HG03521 (cell line): ENCODE measurements at regions not wholly inside any gene's neighbourhood (a gene's known extent, or its start where the extent isn't known, plus 50 kb on each side); places are given as distances from the start of the nearest gene placed in this dataset.

Source experiments
- ATAC-seq: cut with Tn5 transposase; IDR thresholded peaks from one replicate; pipeline ENCODE4 v1.9.1; 2021; ENCODE audit warnings: mild to moderate bottlenecking, moderate library complexity; ENCODE audit not compliant: unreplicated experiment

DNA sequence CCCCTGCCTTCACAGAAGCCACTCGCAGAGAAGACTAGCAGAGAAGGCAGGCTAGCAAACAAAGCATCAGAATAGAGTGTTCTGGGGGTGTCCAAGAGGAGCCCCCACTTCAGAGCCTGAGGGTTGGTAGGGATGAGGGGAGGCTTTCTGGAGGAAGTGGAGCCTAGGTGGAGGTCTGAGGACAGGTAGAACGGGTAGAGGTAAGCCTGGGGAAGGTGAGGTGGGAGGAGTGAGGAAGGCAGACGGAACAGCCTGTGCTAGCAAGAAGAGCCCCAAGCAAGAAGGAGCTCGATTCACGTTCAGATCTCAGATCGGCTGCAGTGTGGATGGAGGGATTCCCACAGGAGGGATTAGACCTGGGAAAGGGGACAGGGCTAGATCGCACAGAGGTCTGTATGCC is 66.0 kb upstream of the DUSP5 start:
- no peak for ATAC-seq

DNA sequence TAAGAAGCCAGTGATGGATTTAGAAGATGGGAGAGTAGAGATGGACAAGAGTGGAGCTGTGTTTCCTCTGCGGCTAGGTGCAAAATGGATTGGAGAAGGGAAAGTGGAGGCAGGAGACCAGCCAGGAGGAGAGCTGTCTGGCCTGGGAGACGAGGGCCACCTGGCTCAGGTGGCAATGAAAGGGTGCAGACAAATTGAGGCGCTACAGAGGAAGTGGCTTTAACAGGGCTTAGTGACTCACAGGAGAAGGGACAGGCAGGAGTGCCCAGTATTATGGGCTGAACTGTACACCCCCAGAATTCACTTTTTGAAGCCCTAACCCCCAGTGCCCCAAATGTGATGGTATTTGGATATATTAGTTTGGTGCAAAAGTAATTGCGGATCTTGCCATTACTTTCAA is 65.6 kb upstream of the DUSP5 start:
- no peak for ATAC-seq

DNA sequence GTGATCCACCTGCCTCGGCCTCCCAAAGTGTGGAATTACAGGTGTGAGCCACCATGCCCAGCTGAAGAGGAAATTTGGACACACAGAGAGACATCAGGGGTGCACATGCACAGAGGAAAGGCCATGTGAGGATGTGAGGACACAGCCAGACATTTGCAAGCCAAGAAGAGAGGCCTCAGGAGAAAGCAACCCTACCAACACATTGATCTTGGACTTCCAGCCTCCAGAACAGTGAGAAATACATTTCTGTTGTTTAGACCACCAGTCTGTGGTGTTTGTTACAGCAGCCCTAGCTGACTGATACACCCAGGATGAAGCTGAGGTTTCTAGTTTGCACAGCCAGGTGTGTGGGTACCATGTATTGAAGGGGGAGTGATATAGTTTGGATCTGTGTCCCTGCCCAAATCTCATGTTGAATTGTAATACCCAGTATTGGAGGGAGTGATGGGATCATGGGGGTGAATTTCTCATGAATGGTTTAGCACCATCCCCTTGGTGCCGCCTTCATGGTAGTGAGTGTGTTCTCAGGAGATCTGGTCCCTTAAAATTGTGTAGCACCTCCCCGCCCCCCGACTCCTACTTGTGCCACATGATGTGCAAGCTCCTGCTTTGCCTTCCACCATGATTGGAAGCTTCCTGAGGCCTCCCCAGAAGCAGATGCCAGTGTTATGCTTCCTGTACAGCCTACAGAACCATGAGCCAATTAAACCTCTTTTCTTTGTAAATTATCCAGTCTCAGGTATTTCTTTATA is 64.7 kb upstream of the DUSP5 start:
- ATAC-seq, result no peak

DNA sequence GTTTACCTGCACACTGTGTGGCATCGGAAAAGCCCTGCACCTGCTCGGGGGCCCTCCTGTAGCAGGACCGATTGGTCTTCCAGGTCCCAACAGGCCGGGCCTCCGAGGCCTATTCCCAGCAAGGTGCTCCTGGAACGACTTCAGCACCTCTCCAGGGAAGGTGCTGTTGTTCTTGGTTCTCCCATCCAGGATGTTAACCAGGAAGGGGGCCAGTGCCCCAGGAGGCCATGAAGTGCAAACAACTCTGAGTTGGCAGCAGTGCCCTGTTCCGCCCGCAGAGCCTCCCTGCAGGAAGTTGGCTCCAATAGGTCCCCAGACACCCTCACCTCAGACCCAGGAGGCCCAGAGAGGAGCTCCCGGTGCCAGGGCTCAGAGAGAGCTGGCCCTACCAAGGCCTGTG is 64.0 kb upstream of the DUSP5 start:
- no peak for ATAC-seq

DNA sequence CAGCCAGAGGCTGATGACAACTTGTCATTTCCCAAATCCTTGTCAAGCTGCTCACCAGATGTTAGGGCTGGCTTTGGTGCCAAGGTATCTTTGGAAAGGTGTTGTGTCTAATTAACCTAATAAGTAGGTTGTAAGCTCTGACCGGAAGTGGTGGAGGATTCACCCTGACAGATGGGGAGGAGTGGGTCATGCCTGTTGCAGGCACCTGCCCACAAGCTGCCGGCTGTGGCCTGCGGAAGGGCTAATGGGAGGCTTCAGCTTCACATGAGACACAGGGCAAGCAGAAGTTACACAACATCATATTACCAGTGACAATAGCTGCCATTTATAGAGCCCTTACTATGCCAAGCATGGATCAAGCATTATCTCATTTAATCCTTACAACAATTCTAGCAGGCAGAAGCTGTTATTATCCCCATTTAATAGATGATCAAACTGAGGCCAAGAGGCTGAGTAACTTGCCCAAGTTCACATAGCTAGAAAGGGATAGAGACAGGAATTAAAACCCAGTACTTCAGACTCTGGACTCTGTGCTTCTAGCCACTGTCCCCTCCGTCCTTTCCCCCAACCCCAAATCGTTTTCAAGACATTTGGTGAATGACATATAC is 63.1 kb upstream of the DUSP5 start:
- ATAC-seq, result no peak

DNA sequence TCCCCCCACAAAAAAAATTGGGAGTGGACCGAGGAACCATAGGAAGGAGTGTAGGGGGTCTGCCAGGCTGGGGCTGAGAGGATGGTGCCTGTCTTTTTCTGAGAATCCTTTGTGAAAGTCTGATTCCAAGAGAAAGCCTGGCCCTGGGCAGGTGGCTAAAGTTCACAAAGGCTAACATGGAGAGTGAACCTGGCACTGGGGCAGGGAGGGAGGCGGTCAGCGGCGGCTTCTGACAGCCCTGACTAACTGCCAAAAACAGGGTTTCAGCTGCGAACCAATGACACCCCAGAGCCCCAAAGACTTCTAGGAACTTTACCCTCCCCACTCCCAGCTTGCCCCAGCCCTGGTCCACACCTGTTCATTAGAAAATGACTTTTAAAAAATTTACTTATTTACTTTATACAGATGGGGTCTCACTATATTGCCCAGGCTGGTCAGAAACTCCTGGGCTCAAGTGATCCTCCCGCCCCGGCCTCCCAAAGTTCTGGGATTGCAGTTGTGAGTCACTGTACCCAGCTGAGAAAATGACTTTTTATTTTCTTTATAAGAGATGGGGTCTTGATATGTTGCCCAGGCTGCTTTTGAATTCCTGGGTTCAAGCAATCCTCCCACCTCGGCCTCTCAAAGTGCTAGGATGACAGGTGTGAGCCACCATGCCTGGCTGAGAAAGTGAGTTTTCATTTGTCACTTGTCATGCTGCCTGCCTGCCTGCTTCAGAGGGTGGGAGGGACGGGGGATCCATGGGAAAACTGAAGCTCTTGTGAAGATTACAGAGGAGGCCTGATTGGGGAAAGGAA is 61.0 kb upstream of the DUSP5 start:
- ATAC-seq, result no peak

DNA sequence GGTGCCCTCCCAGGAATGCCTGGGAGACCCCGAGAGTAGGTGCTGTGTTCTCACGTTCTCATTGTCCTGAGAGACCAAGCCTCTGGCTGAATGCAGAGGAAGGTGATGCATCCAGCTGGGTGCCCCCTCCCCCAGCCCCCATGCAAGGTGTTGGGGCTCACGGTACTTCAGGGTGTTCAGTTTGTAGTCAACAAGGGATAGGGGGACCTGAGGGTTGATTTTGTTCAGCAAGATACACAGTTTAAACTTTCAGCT is 60.4 kb upstream of the DUSP5 start:
- no peak for ATAC-seq

DNA sequence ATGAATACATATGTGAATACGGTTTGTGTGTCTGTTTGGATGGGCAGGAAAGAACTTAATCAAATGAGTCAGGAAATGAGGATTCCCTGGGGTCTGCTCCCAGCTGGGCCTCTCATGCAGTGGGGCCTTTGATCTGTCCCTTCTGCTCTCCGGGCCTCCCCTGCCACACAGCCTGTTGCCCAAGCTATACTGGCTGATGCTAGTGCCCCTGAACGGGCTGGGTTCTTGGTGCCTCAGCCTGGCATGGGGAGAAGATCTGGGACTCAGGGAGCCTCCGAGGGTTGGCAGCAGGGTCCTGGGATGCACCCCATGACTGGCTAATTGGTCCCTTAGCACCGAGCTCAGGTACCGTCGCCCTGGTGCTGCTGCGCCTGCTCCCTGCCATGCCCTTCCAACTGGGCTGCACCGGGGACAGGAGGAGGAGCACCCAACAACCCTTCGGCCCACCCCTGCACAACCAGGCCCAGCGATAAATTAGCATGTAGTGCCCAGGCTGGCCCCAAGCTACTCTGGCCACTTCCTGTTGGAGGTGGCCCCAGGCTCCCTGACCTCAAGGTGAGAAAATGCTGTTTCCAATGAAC is 59.9 kb upstream of the DUSP5 start:
- no peak for ATAC-seq

DNA sequence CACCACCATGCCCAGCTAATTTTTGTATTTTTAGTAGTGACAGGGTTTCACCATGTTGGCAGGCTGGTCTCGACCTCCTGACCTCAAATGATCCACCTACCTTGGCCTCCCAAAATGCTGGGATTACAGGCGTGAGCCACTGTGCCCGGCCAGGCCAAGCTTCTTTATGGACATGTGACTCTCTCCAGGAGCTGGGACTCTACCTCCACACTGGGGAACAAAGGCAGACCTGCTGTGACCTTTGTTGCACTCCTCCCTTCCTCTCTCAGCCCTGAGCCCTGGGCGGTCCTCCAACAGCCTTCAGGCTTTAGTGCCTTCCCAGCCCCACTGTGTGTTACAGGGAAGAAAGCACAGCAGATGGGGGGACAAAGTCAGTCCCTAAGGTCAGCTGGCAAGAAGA is 55.0 kb upstream of the DUSP5 start:
- no peak for ATAC-seq

DNA sequence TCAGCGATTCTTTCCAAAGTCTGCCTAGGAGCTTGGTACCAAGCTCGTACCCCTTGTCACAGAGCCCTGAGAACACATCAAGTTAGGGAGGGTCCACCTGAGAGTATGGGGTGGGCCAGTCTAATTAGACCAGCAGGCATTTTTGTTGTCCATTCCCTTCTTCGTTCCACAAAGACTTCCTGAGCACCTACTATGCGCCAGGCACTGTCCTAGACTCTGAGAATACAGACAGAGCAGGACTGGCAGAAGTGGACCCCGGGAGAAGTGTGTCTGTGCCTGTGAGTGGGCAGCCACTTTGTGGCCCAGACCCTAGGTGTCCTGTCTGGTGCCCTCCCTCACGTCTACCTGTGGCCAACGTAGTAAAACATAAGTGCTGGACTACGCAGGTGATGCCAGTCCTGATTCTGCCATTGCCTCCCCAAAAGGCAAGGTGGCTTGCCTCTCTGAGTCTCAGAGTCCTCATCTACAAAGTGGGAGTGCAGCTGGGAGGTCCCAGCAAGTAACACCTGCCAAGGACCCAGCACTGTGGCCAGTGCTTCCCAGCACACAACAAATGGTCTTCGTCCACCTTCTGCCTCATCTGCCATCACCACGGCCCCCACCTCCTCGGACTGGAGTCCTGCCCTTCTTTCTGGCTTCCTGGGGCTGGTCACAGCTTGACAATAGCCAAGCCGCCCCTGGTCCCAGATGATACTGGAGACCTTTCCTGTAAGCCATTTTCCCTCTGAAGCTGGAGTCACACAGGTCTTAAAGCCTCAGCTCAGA is 54.3 kb upstream of the DUSP5 start:
- ATAC-seq, result no peak

DNA sequence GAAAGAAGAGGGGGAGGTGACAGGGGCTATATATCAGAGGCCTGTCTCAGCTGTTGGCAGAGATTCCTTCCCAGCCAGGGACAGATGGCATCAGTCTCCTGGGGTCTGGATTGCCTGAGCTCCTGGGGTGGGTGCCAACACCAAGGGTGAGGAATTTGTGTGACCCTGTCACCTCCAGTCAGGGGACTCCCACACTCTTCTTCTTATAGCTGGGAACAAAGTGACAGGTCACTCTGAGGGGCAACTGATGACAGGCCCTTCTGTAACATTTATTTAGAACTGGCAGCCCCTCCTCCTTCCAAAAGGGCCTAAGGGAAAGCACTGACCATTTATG is 53.7 kb upstream of the DUSP5 start:
- no peak for ATAC-seq

DNA sequence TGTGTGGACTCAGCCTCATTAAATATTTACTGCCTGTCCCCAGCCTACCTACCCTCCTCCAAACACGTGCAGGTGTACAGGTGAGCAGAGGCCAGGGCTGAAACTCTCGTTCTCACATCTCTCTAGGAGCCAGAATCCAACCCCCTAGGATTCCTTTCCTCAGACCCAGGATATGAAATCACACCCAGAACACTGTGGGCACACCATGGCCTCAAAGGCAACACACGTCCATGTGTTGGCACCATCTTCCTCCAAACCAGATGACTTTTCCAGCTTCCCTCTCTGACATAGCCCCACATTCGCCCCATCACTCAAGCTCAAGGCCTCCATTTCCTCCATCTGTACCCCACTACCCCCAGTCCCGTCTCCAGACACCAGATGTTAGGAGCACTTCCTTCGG is 51.8 kb upstream of the DUSP5 start:
- ATAC-seq, result no peak

DNA sequence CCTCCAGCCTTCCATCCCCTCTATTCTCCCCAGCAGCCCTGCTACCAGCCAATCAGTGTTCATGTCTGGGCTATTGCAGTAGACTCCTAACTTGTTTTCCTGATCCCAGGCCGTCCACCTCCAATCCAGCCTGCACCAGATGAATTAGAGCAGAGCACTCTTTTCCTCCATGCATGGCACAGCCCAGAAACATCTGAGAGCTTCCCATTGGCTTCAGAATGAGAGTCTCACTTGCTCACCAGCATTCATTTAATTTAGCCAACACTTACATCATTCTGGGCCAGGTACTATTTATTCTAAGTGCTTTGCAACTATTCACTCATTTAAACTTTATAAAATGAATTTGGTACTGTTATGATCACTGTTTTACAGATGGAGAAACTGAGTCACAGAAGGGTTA is 51.4 kb upstream of the DUSP5 start:
- ATAC-seq, result no peak

DNA sequence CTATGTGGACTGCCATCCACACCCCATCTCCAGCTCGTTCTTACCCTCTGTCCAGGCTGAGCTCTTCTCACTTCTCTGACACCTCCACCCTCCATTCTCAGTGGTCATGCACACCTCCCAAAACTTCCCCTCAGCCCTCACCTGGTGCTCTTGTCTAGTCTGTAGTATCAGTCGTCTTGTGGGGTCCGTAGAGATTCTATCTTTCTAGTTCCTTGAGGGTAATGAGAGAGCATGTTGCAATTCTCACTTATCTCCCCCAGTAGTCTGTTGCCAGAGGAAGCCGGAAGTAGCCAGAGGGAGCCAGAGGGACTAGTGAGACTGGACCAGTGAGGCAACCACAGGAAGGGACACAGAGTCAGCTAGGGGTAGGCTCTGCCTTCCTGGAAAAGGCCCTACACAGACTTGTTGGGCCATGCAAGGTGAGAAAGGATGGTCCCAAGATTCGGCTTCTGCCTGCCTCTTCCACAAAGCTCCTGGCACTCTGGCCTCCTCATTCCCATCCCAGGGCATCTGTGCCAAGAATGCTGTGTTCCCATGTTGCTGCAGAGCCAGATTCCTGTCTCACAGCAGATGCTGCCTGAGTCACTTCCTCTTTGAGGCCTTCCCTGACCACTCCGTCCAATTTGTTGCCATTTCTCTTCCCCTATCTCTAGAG is 50.6 kb upstream of the DUSP5 start:
- ATAC-seq, result no peak

DNA sequence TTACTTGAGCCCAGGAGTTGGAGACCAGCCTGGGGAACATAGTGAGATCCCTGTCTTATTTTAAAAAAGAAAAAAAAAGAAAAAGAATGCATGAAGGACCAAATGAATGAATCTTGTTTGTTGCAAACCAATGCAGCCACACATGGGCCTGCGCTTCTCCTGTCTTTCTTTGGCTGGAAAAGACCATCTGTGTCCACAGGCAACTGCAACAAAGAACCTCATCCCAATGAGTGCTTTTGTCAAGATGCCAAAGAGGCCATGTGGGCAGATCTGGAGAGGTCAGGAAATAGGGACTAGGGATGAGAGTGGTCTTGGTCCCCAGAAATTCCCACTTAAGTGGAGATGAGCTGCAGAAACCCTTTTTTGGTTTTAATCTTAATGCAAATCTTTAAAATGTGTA is 49.8 kb upstream of the DUSP5 start:
- no peak for ATAC-seq
